ENCODE measurements at regions not wholly inside any gene's neighbourhood (a gene's known extent, or its start where the extent isn't known, plus 50 kb on each side); places are given as distances from the start of the nearest gene placed in this dataset.

DNA sequence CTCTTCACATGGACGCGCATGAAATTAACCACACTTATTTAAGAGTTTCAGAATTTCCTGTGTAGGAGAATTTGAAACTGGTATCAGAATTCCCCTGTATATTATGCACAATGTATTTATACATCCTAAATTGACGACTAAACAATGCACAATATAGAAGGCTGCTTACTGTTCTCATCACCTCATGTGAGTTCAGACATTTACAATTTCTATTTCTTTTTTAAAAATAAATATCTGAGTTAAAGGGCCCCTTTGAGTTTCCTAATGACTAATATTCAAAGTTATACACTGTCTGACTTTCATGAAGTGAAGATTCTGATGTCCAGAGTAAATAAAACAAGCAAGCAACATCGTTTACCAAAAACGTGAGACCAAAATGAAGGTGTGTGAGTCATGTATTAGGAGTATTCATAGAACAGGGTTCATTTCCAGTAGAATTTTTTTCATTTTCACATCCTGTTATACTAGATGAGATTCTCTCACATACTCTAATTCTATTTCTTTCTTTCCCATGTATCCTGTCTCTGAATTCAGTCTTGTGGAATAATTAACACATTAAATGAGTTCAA, 406.2 kb downstream of the NUP35 start:
- no peak for DNase-seq (ENCODE audit: low read depth)
- no peak overlapping the region for H3K4me3 ChIP-seq (ENCODE audit: low read depth, low read length)
- TF ChIP-seq, protein P1, sequence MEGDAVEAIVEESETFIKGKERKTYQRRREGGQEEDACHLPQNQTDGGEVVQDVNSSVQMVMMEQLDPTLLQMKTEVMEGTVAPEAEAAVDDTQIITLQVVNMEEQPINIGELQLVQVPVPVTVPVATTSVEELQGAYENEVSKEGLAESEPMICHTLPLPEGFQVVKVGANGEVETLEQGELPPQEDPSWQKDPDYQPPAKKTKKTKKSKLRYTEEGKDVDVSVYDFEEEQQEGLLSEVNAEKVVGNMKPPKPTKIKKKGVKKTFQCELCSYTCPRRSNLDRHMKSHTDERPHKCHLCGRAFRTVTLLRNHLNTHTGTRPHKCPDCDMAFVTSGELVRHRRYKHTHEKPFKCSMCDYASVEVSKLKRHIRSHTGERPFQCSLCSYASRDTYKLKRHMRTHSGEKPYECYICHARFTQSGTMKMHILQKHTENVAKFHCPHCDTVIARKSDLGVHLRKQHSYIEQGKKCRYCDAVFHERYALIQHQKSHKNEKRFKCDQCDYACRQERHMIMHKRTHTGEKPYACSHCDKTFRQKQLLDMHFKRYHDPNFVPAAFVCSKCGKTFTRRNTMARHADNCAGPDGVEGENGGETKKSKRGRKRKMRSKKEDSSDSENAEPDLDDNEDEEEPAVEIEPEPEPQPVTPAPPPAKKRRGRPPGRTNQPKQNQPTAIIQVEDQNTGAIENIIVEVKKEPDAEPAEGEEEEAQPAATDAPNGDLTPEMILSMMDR (IDR thresholded peaks at IDR 0.05; ENCODE audit: control insufficient read depth, extremely low read depth, insufficient read depth) = no peak

DNA sequence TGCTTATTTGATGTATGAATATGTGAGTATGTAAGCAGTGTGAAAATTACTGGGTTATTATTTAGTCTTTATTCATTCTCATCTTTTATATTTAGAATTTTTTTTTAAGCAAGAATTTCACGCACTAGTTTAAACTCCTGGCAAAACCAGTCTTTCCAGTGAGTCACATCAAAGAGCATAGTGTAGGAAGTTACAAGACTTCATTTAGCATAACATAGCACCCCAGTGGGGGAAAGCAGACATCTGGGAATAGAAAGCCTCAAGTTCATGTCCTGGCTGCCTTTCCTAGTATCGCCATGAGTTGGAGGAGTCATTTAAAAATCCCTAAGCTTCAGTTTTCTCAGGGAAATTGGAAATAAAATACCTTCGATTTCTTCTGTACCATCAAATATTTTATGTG, 408.3 kb downstream of the NUP35 start:
- DNase-seq (ENCODE audit: low read depth) = no peak
- no peak overlapping the region for H3K4me3 ChIP-seq (ENCODE audit: low read depth, low read length)
- TF ChIP-seq, protein P1 (IDR thresholded peaks at IDR 0.05; ENCODE audit: control insufficient read depth, extremely low read depth, insufficient read depth) = no peak

DNA sequence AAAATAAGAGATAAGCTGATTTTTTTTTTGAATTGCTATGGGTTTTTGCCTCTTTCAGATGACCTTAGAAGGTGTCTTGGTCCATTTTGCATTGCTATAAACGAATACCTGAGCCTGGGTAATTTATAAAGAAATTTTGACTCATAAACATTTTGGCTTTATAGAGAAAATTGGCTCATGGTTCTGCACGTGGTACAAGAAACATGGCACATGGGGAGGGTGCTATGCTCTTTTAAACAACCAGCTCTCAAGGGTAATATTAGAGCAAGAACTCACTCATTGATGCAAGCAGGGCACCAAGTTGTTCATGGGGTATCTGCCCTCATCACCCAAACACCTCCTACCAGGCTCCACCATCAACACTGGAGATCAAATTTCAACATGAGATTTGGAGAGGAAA, 408.8 kb downstream of the NUP35 start:
- TF ChIP-seq, protein P1 (IDR thresholded peaks at IDR 0.05; ENCODE audit: control insufficient read depth, extremely low read depth, insufficient read depth) = no peak
- H3K4me3 ChIP-seq (ENCODE audit: low read depth, low read length) = no peak overlapping the region
- no peak for DNase-seq (ENCODE audit: low read depth)

DNA sequence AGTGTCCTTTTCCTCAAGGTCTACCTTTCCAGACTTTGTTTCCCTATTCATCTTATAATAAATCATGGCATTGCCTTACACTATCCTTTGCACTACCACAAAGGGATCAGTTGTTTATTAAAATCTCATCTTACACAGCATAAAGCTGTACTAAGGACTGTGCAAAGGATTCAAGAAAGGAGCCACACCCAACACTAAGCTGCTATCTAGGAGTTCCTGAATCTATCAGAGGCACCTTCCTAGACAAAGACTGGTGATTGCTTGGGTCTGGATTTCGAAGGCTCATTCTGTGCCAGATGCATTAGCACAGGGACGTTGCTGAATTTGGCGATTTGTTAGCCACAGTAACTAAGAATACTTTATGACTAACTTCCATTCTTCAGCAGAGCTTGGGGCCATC, 412.0 kb downstream of the NUP35 start:
- no peak for DNase-seq (ENCODE audit: low read depth)
- TF ChIP-seq, protein P1 (IDR thresholded peaks at IDR 0.05; ENCODE audit: control insufficient read depth, extremely low read depth, insufficient read depth) = no peak
- no peak overlapping the region for H3K4me3 ChIP-seq (ENCODE audit: low read depth, low read length)

DNA sequence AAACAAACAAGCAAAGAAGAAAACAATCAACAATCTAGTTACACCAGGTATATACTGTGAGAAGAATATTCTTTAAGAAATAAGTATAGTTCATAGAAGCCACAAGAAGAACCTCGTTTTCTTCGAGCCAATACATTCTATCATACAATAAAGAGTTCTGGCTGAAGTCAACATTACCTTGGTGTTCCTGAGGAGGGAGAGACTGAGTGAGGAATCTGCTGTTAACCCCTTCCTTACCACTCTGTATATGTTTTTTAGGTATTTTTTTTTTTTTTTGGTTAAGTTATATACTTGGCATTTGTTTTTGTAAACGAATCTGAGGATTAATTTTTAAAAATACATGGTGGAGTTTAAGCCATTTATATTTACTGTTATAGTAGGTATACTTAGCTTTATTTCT, 412.5 kb downstream of the NUP35 start:
- DNase-seq (ENCODE audit: low read depth) = no peak
- TF ChIP-seq, protein P1 (IDR thresholded peaks at IDR 0.05; ENCODE audit: control insufficient read depth, extremely low read depth, insufficient read depth) = no peak
- no peak overlapping the region for H3K4me3 ChIP-seq (ENCODE audit: low read depth, low read length)

DNA sequence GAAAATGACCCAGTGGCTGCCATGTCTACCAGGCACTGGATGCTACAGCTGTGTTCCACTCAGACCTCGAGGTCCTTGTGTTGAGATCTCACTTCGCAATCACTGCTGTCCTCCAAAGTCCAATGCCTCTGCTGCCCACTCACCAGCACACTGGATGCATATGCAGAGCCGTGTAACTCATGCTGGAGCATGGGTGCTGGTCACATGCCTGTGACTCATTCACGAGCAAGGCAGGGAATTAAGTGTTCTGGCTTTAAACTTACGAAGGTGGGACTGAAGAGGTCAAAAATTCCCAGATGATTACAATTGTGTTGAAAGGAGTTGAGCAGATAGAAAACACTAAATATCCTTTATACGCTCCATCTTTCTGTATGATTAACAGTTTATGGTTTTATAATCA, 417.5 kb downstream of the NUP35 start:
- no peak overlapping the region for H3K4me3 ChIP-seq (ENCODE audit: low read depth, low read length)
- DNase-seq (ENCODE audit: low read depth) = no peak
- TF ChIP-seq, protein P1 (IDR thresholded peaks at IDR 0.05; ENCODE audit: control insufficient read depth, extremely low read depth, insufficient read depth) = no peak

DNA sequence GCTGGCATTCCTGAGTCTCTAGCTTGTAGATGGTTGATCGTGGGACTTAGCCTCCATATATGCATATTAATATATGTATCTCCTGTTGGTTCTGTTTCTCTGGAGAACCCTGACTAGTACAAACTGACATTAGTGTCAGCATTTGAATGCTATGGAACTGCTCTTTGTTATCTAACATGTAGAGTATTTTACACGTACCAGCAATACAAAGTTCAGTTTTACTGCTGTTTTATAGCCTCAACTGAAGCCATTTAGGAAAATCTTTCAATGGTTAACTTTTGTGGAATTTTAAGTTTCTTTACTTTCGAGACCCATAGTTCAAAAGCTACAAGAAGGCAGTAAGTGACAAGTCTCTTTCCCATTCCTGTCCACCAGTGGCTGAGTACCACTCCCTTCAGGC, 418.4 kb downstream of the NUP35 start:
- no peak for DNase-seq (ENCODE audit: low read depth)
- H3K4me3 ChIP-seq (ENCODE audit: low read depth, low read length) = no peak overlapping the region
- TF ChIP-seq, protein P1 (IDR thresholded peaks at IDR 0.05; ENCODE audit: control insufficient read depth, extremely low read depth, insufficient read depth) = no peak

All from LNCaP clone FGC (cell line).